SK-N-MC (cell line): ENCODE measurements at regions not wholly inside any gene's neighbourhood (a gene's known extent, or its start where the extent isn't known, plus 50 kb on each side); places are given as distances from the start of the nearest gene placed in this dataset.

Experiments used
- EZH2 ChIP-seq: fragments of 200-600 bp; sonication (generic); IDR thresholded peaks from one replicate; pipeline ENCODE4 v1.6.1; 2017; ENCODE audit warnings: antibody characterized with exemption
- FOXP2 ChIP-seq: optimal IDR thresholded peaks from 2 replicates; pipeline ENCODE3; 2011; ENCODE audit warnings: mild to moderate bottlenecking, moderate library complexity; ENCODE audit not compliant: insufficient read depth; ENCODE audit errors: extremely low read length, control extremely low read depth
- POLR2AphosphoS5 ChIP-seq: IDR thresholded peaks from 2 replicates; pipeline ENCODE4 v1.6.1; 2012; ENCODE audit warnings: mild to moderate bottlenecking, low read depth, low read length, borderline replicate concordance

- TF ChIP-seq EZH2 (no peak), POLR2AphosphoS5 (no peak), FOXP2 (no peak)
Measured at GRCh38 chr4:38387348-38387747, 276.7 kb upstream of the KLF3 start.
